GM12878 (cell line): ENCODE measurements at regions not wholly inside any gene's neighbourhood (a gene's known extent, or its start where the extent isn't known, plus 50 kb on each side); places are given as distances from the start of the nearest gene placed in this dataset.
A peak's percentile ranks its signal among the peaks of the same experiment; 100 is the strongest.

Experiments
- BCL3 ChIP-seq: IDR thresholded peaks from 2 replicates; pipeline ENCODE4 v1.6.1; 2011; ENCODE audit warnings: borderline replicate concordance, low read depth, mild to moderate bottlenecking, moderate library complexity, low read length; ENCODE audit not compliant: insufficient read depth, poor library complexity, severe bottlenecking
- CBX3 ChIP-seq: fragments of 200-600 bp; sonication (generic); IDR thresholded peaks from 2 replicates; pipeline ENCODE4 v1.6.1; 2016; ENCODE audit warnings: low read depth, borderline replicate concordance
- CEBPB ChIP-seq, 2 experiments: fragments of 150-350 bp in 1 of 2; IDR thresholded peaks; 2 replicates each; pipeline ENCODE4 v1.6.1; 2012 to 2014; ENCODE audit warnings: low read depth in 2 of 2, low read length in 2 of 2, borderline replicate concordance in 1 of 2, inconsistent platforms in 1 of 2
- DPF2 ChIP-seq: fragments of 450-650 bp; IDR thresholded peaks from 2 replicates; pipeline ENCODE4 v1.6.1; 2017; ENCODE audit warnings: mild to moderate bottlenecking
- E2F8 ChIP-seq: fragments of 450-650 bp; IDR thresholded peaks from 2 replicates; pipeline ENCODE4 v1.6.1; 2018; ENCODE audit warnings: mild to moderate bottlenecking, low read depth, moderate library complexity; ENCODE audit not compliant: partially characterized antibody
- IKZF1 ChIP-seq: fragments of 450-650 bp; conservative IDR thresholded peaks from 2 replicates; pipeline ENCODE4 v1.6.1; 2017; ENCODE audit warnings: antibody characterized with exemption, mild to moderate bottlenecking
- IRF4 ChIP-seq: IDR thresholded peaks from 2 replicates; pipeline ENCODE4 v1.6.1; 2011; ENCODE audit warnings: low read depth, low read length
- IRF5 ChIP-seq: fragments of 450-650 bp; IDR thresholded peaks from 2 replicates; pipeline ENCODE4 v1.6.1; 2017; ENCODE audit warnings: borderline replicate concordance
- JUND ChIP-seq: IDR thresholded peaks from 2 replicates; pipeline ENCODE4 v1.6.1; 2012; ENCODE audit warnings: low read depth, mild to moderate bottlenecking, low read length, improper control_type of control experiment, moderate library complexity
- NFIC ChIP-seq: IDR thresholded peaks from 2 replicates; pipeline ENCODE4 v1.6.1; 2012; ENCODE audit warnings: low read depth, mild to moderate bottlenecking, inconsistent platforms, low read length, moderate library complexity
- NFYB ChIP-seq: IDR thresholded peaks from 2 replicates; pipeline ENCODE4 v1.6.1; 2011; ENCODE audit warnings: low read depth, mild to moderate bottlenecking, low read length, improper control_type of control experiment, moderate library complexity; ENCODE audit not compliant: insufficient read depth
- NR2C1 ChIP-seq: fragments of 450-650 bp; IDR thresholded peaks from 2 replicates; pipeline ENCODE4 v1.6.1; 2017; ENCODE audit warnings: antibody characterized with exemption, mild to moderate bottlenecking, moderate library complexity
- PBX3 ChIP-seq: IDR thresholded peaks from 2 replicates; pipeline ENCODE4 v1.6.1; 2011; ENCODE audit warnings: mild to moderate bottlenecking, low read depth, low read length, moderate library complexity; ENCODE audit not compliant: insufficient replicate concordance
- SUZ12 ChIP-seq: fragments of 200-600 bp; sonication (generic); IDR thresholded peaks from one replicate; pipeline ENCODE4 v1.6.1; 2018; ENCODE audit warnings: antibody characterized with exemption, mild to moderate bottlenecking; ENCODE audit not compliant: unreplicated experiment
- TCF7 ChIP-seq: IDR thresholded peaks from 2 replicates; pipeline ENCODE4 v1.6.1; 2014; ENCODE audit warnings: antibody characterized with exemption, borderline replicate concordance
- WRNIP1 ChIP-seq: IDR thresholded peaks from 2 replicates; pipeline ENCODE4 v1.6.1; 2011; ENCODE audit warnings: low read depth, low read length, improper control_type of control experiment, borderline replicate concordance
- ZNF687 ChIP-seq: fragments of 450-650 bp; IDR thresholded peaks from 2 replicates; pipeline ENCODE4 v1.6.1; 2017; ENCODE audit warnings: mild to moderate bottlenecking, moderate library complexity
- ZSCAN29 ChIP-seq: fragments of 450-650 bp; IDR thresholded peaks from 2 replicates; pipeline ENCODE4 v1.6.1; 2017; ENCODE audit warnings: mild to moderate bottlenecking, moderate library complexity

GRCh38 chr3:124576565-124577493 is 153.4 kb upstream of the UMPS start (continued):
- no peak for TF ChIP-seq CBX3
- peak; percentile 47 for TF ChIP-seq DPF2
- TF ChIP-seq IRF5, result no peak
- no peak for TF ChIP-seq E2F8
- TF ChIP-seq SUZ12, result no peak
- TF ChIP-seq ZNF687, result no peak
- no peak for TF ChIP-seq NR2C1
- peak; percentile 75 for TF ChIP-seq IKZF1
- TF ChIP-seq TCF7, result no peak
- TF ChIP-seq PBX3, result no peak
- no peak for TF ChIP-seq ZSCAN29
- 0 out of 2 replicates have a peak, but pooled peaks have one; percentile 42 for TF ChIP-seq NFIC
- no peak for TF ChIP-seq WRNIP1
- TF ChIP-seq BCL3, result no peak
- TF ChIP-seq IRF4, result peak; percentile 95
- TF ChIP-seq NFYB, result no peak
- peak; percentile 84 for TF ChIP-seq JUND
- no peak for TF ChIP-seq CEBPB (IDR thresholded peaks at IDR 0.05; ENCODE audit: borderline replicate concordance in 1 of 2, low read depth in 2 of 2, low read length in 2 of 2)
